ENCODE measurements at regions not wholly inside any gene's neighbourhood (a gene's known extent, or its start where the extent isn't known, plus 50 kb on each side); places are given as distances from the start of the nearest gene placed in this dataset.

DNA sequence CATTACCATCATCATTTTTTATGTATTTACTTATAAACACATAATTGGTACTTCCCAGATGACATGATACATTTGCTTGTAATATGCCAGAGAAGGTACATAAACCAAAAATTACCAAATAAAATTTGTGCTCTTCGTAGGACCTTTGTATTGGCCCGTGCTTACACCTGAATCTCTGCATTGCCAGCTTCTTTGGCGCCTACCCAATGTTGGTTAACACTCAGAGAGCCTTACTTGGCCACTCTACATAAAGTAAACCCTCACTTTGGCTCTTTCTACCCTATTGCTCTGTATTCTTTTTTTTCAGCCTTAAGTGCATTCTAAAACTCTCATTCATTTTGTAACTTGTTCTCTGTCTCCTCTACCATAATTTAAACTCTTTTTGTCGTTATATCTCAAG is 148.1 kb upstream of the ZNF608 start:
- CTCF ChIA-PET (ENCODE audit: low intra/inter-chr PET ratio, low total read pairs): no interaction called here
- no peaks in the 10 kb centered on the region for H3K79me2 ChIP-seq (ENCODE audit: insufficient read depth, low read length)
- ATAC-seq: no peak
- 7% methylated on average over 4 of the region's 4 CpGs for WGBS (ENCODE audit: low lambda C conversion rate)
- BruUV-seq (replicated peaks): no TSS peak
- no peaks in the 10 kb centered on the region for H3K9me3 ChIP-seq (ENCODE audit: low read length)
- H4K20me1 ChIP-seq (ENCODE audit: insufficient read depth, low read length): no peaks in the 10 kb centered on the region
- intact Hi-C loops (cut with micrococcal nuclease; ENCODE audit: unreplicated experiment): no loop called here
- no peak overlapping the region for H3K4me2 ChIP-seq (ENCODE audit: low read depth, low read length)
- no peaks in the 10 kb centered on the region for H3K4me1 ChIP-seq (ENCODE audit: insufficient read depth, low read length)
- H3K27ac ChIP-seq (ENCODE audit: extremely low read length, insufficient read depth, low read length): no peak overlapping the region
- H3K27me3 ChIP-seq (ENCODE audit: control insufficient read depth in 1 of 2, insufficient read depth in 2 of 2, low read length in 2 of 2): no peaks in the 10 kb centered on the region
- DNase-seq (ENCODE audit: low spot score): no peak
- TF ChIP-seq SP4 (CRISPR knock-in tag; IDR thresholded peaks at IDR 0.05) (no peak), ZNF503 (CRISPR knock-in tag; IDR thresholded peaks at IDR 0.05) (no peak)
- H3K9ac ChIP-seq (ENCODE audit: insufficient read depth, low read depth, low read length): no peak overlapping the region
- H3K4me3 ChIP-seq (replicated peaks in 1 of 3; ENCODE audit: insufficient read depth in 1 of 3, low read depth in 2 of 3, low read length in 3 of 3): no peak overlapping the region
- H3K36me3 ChIP-seq (replicated peaks in 1 of 2; ENCODE audit: control insufficient read depth in 1 of 2, insufficient read depth in 2 of 2, low read length in 2 of 2): no peaks in the 10 kb centered on the region
- in situ Hi-C loops (cut with HindIII; ENCODE audit: extremely low pct_ligation_motif_present, low pct_unique_long_range_greater_than_20kb): no loop called here
- no peak overlapping the region for H2AFZ ChIP-seq (ENCODE audit: low read length)
- FAIRE-seq: no peak
- POLR2A ChIA-PET: no interaction called here

DNA sequence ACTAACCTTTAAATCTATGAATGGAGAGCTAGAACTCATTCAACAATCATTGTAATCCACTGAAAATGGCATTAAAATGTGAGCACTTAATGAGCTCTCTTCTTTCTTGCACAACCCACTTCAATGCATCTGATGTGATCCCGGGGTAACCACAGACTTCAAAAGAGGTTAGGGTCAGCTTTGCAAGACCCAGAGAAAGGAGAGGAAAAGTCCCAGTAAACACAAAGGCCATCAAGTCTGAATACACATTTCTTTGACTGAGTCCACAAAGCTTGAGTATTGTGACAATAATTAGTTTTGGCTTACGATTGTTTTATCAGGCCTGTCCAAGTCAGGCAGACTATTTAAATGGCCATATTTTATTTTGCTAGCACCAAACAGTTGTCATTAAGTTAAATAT is 148.8 kb upstream of the ZNF608 start:
- ChIA-PET CTCF (ENCODE audit: low intra/inter-chr PET ratio, low total read pairs) (no interaction called here), POLR2A (no interaction called here)
- intact Hi-C loops (cut with micrococcal nuclease; ENCODE audit: unreplicated experiment) (no loop called here), in situ Hi-C loops (cut with HindIII; ENCODE audit: extremely low pct_ligation_motif_present, low pct_unique_long_range_greater_than_20kb) (no loop called here)
- TF ChIP-seq EEA1 (CRISPR knock-in tag; IDR thresholded peaks at IDR 0.05; ENCODE audit: borderline replicate concordance): no peak
- no peak for TF ChIP-seq MLLT10 (CRISPR knock-in tag; IDR thresholded peaks at IDR 0.05)
- no peak for TF ChIP-seq NFIC (IDR thresholded peaks at IDR 0.05; ENCODE audit: low read length)
- no peak for TF ChIP-seq AHR (CRISPR knock-in tag; IDR thresholded peaks at IDR 0.05)
- TF ChIP-seq ZBTB14 (CRISPR knock-in tag; IDR thresholded peaks at IDR 0.05): no peak
- no peak for TF ChIP-seq PCBP2 (optimal IDR thresholded peaks at IDR 0.05; ENCODE audit: low read depth, low read length, poor library complexity, severe bottlenecking)
- no peak for TF ChIP-seq ZNF136 (CRISPR knock-in tag; IDR thresholded peaks at IDR 0.05; ENCODE audit: low read depth)
- no peak for TF ChIP-seq ARHGAP35 (CRISPR knock-in tag; IDR thresholded peaks at IDR 0.05; ENCODE audit: borderline replicate concordance)
- TF ChIP-seq ZNF597 (CRISPR knock-in tag; IDR thresholded peaks at IDR 0.05): no peak
- TF ChIP-seq, protein P1, sequence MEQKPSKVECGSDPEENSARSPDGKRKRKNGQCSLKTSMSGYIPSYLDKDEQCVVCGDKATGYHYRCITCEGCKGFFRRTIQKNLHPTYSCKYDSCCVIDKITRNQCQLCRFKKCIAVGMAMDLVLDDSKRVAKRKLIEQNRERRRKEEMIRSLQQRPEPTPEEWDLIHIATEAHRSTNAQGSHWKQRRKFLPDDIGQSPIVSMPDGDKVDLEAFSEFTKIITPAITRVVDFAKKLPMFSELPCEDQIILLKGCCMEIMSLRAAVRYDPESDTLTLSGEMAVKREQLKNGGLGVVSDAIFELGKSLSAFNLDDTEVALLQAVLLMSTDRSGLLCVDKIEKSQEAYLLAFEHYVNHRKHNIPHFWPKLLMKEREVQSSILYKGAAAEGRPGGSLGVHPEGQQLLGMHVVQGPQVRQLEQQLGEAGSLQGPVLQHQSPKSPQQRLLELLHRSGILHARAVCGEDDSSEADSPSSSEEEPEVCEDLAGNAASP (CRISPR knock-in tag; IDR thresholded peaks at IDR 0.05; ENCODE audit: borderline replicate concordance): no peak
- no peak for TF ChIP-seq HOXD1 (CRISPR knock-in tag; IDR thresholded peaks at IDR 0.05)
- Histone ChIP-seq H4K20me1 (ENCODE audit: insufficient read depth, low read length) (no peaks in the 10 kb centered on the region), H3K4me3 (replicated peaks in 1 of 3; ENCODE audit: insufficient read depth in 1 of 3, low read depth in 2 of 3, low read length in 3 of 3) (no peak overlapping the region), H3K27ac (ENCODE audit: extremely low read length, insufficient read depth, low read length) (no peak overlapping the region), H3K27me3 (ENCODE audit: control insufficient read depth in 1 of 2, insufficient read depth in 2 of 2, low read length in 2 of 2) (no peaks in the 10 kb centered on the region), H3K4me2 (ENCODE audit: low read depth, low read length) (no peak overlapping the region), H3K36me3 (replicated peaks in 1 of 2; ENCODE audit: control insufficient read depth in 1 of 2, insufficient read depth in 2 of 2, low read length in 2 of 2) (no peaks in the 10 kb centered on the region), H2AFZ (ENCODE audit: low read length) (no peak overlapping the region), H3K9me3 (ENCODE audit: low read length) (no peaks in the 10 kb centered on the region), H3K79me2 (ENCODE audit: insufficient read depth, low read length) (no peaks in the 10 kb centered on the region), H3K9ac (ENCODE audit: insufficient read depth, low read depth, low read length) (no peak overlapping the region), H3K4me1 (ENCODE audit: insufficient read depth, low read length) (no peaks in the 10 kb centered on the region)
- FAIRE-seq (no peak), DNase-seq (ENCODE audit: low spot score) (no peak), ATAC-seq (no peak)
- 3% methylated on average over 2 of the region's 2 CpGs for whole genome bisulfite sequencing (ENCODE audit: low lambda C conversion rate)
- BruUV-seq (replicated peaks): no TSS peak

All from HepG2 (cell line).